ENCODE measurements at regions not wholly inside any gene's neighbourhood (a gene's known extent, or its start where the extent isn't known, plus 50 kb on each side); places are given as distances from the start of the nearest gene placed in this dataset.

DNA sequence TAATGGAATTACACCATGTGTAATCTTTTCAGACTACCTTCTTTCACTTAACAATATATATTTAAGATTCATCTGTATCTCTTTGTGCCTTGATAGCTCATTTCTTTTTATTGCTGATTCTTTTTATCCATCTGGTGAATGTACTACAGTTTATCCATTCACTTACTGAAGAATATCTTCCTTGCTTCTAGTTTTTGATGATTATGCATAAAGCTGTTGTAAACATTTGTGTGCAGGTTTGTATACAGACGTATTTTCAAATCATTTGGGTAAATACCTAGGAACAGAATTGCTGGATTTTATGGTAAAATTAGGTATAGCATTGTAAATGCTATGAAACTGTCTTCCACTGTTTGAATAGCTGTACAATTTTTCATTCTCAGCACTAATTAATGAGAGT lies 592.6 kb upstream of the HS6ST1 start:
- no peaks in the 10 kb centered on the region for H3K9me3 ChIP-seq (ENCODE audit: control insufficient read depth, low read length)
- H3K27me3 ChIP-seq (replicated peaks; ENCODE audit: control insufficient read depth, insufficient read depth, low read length, poor library complexity, severe bottlenecking) = no peaks in the 10 kb centered on the region
- no peak overlapping the region for H3K27ac ChIP-seq (ENCODE audit: insufficient read depth, low read length, poor library complexity, severe bottlenecking)
- no peak overlapping the region for H3K4me3 ChIP-seq (ENCODE audit: insufficient read depth, low read depth, low read length, poor library complexity, severe bottlenecking)
- H3K36me3 ChIP-seq (ENCODE audit: control insufficient read depth, insufficient read depth, low read length) = no peaks in the 10 kb centered on the region
- H3K4me1 ChIP-seq (ENCODE audit: control insufficient read depth, insufficient read depth, low read length, poor library complexity, severe bottlenecking) = no peaks in the 10 kb centered on the region
- DNase-seq = no peak

GRCh38 chr2:128914320-128914719 lies 595.7 kb upstream of the HS6ST1 start:
- Histone ChIP-seq H3K36me3 (ENCODE audit: control insufficient read depth, insufficient read depth, low read length) (no peaks in the 10 kb centered on the region), H3K4me3 (ENCODE audit: insufficient read depth, low read depth, low read length, poor library complexity, severe bottlenecking) (no peak overlapping the region), H3K27me3 (replicated peaks; ENCODE audit: control insufficient read depth, insufficient read depth, low read length, poor library complexity, severe bottlenecking) (no peaks in the 10 kb centered on the region), H3K4me1 (ENCODE audit: control insufficient read depth, insufficient read depth, low read length, poor library complexity, severe bottlenecking) (no peaks in the 10 kb centered on the region), H3K27ac (ENCODE audit: insufficient read depth, low read length, poor library complexity, severe bottlenecking) (no peak overlapping the region), H3K9me3 (ENCODE audit: control insufficient read depth, low read length) (no peaks in the 10 kb centered on the region)
- DNase-seq = no peak

DNA sequence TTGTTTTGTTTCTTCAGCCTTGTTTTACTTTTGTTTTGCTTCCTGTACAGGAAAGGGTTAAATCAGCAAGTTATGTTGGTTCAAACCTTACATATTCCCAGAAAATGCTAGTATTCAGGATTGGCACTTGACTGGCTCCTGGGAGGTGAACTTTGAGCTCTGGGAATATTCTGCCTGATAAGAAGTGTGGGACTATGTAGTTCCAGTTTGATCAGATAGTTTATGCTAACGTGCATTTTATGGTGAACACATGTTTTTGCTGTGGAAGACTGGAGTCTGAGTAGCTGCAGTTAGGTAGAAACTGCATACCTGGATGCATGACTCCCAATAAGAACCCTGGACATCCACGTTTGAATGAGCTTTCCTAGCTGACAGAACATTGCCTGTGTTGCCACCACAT lies 603.1 kb upstream of the HS6ST1 start:
- no peak overlapping the region for H3K27ac ChIP-seq (ENCODE audit: insufficient read depth, low read length, poor library complexity, severe bottlenecking)
- H3K9me3 ChIP-seq (ENCODE audit: control insufficient read depth, low read length) = no peaks in the 10 kb centered on the region
- H3K27me3 ChIP-seq (replicated peaks; ENCODE audit: control insufficient read depth, insufficient read depth, low read length, poor library complexity, severe bottlenecking) = no peaks in the 10 kb centered on the region
- no peak for DNase-seq
- H3K4me3 ChIP-seq (ENCODE audit: insufficient read depth, low read depth, low read length, poor library complexity, severe bottlenecking) = no peak overlapping the region
- no peaks in the 10 kb centered on the region for H3K36me3 ChIP-seq (ENCODE audit: control insufficient read depth, insufficient read depth, low read length)
- H3K4me1 ChIP-seq (ENCODE audit: control insufficient read depth, insufficient read depth, low read length, poor library complexity, severe bottlenecking) = no peaks in the 10 kb centered on the region

- Histone ChIP-seq H3K9me3 (ENCODE audit: control insufficient read depth, low read length) (no peaks in the 10 kb centered on the region), H3K36me3 (ENCODE audit: control insufficient read depth, insufficient read depth, low read length) (no peaks in the 10 kb centered on the region), H3K27me3 (replicated peaks; ENCODE audit: control insufficient read depth, insufficient read depth, low read length, poor library complexity, severe bottlenecking) (no peaks in the 10 kb centered on the region), H3K27ac (ENCODE audit: insufficient read depth, low read length, poor library complexity, severe bottlenecking) (no peak overlapping the region), H3K4me3 (ENCODE audit: insufficient read depth, low read depth, low read length, poor library complexity, severe bottlenecking) (no peak overlapping the region), H3K4me1 (ENCODE audit: control insufficient read depth, insufficient read depth, low read length, poor library complexity, severe bottlenecking) (no peaks in the 10 kb centered on the region)
- no peak for DNase-seq
Observed at GRCh38 chr2:128922154-128922553, 603.5 kb upstream of the HS6ST1 start.

- H3K4me3 ChIP-seq (ENCODE audit: insufficient read depth, low read depth, low read length, poor library complexity, severe bottlenecking) = no peak overlapping the region
- no peaks in the 10 kb centered on the region for H3K27me3 ChIP-seq (replicated peaks; ENCODE audit: control insufficient read depth, insufficient read depth, low read length, poor library complexity, severe bottlenecking)
- H3K36me3 ChIP-seq (ENCODE audit: control insufficient read depth, insufficient read depth, low read length) = no peaks in the 10 kb centered on the region
- DNase-seq = no peak
- no peak overlapping the region for H3K27ac ChIP-seq (ENCODE audit: insufficient read depth, low read length, poor library complexity, severe bottlenecking)
- no peaks in the 10 kb centered on the region for H3K9me3 ChIP-seq (ENCODE audit: control insufficient read depth, low read length)
- H3K4me1 ChIP-seq (ENCODE audit: control insufficient read depth, insufficient read depth, low read length, poor library complexity, severe bottlenecking) = no peaks in the 10 kb centered on the region
Observed at GRCh38 chr2:128925631-128926030, 607.0 kb upstream of the HS6ST1 start.

- Histone ChIP-seq H3K4me3 (ENCODE audit: insufficient read depth, low read depth, low read length, poor library complexity, severe bottlenecking) (no peak overlapping the region), H3K36me3 (ENCODE audit: control insufficient read depth, insufficient read depth, low read length) (no peaks in the 10 kb centered on the region), H3K9me3 (ENCODE audit: control insufficient read depth, low read length) (no peaks in the 10 kb centered on the region), H3K4me1 (ENCODE audit: control insufficient read depth, insufficient read depth, low read length, poor library complexity, severe bottlenecking) (no peaks in the 10 kb centered on the region), H3K27ac (ENCODE audit: insufficient read depth, low read length, poor library complexity, severe bottlenecking) (no peak overlapping the region), H3K27me3 (replicated peaks; ENCODE audit: control insufficient read depth, insufficient read depth, low read length, poor library complexity, severe bottlenecking) (no peaks in the 10 kb centered on the region)
- DNase-seq = no peak
Observed at GRCh38 chr2:128930101-128930500, 611.4 kb upstream of the HS6ST1 start.

GRCh38 chr2:128940378-128940777 lies 621.7 kb upstream of the HS6ST1 start:
- Histone ChIP-seq H3K36me3 (ENCODE audit: control insufficient read depth, insufficient read depth, low read length) (no peaks in the 10 kb centered on the region), H3K9me3 (ENCODE audit: control insufficient read depth, low read length) (no peaks in the 10 kb centered on the region), H3K27me3 (replicated peaks; ENCODE audit: control insufficient read depth, insufficient read depth, low read length, poor library complexity, severe bottlenecking) (no peaks in the 10 kb centered on the region), H3K4me1 (ENCODE audit: control insufficient read depth, insufficient read depth, low read length, poor library complexity, severe bottlenecking) (no peaks in the 10 kb centered on the region), H3K27ac (ENCODE audit: insufficient read depth, low read length, poor library complexity, severe bottlenecking) (no peak overlapping the region), H3K4me3 (ENCODE audit: insufficient read depth, low read depth, low read length, poor library complexity, severe bottlenecking) (no peak overlapping the region)
- DNase-seq = no peak

GRCh38 chr2:128941751-128942150 lies 623.1 kb upstream of the HS6ST1 start:
- Histone ChIP-seq H3K27ac (ENCODE audit: insufficient read depth, low read length, poor library complexity, severe bottlenecking) (no peak overlapping the region), H3K36me3 (ENCODE audit: control insufficient read depth, insufficient read depth, low read length) (no peaks in the 10 kb centered on the region), H3K4me3 (ENCODE audit: insufficient read depth, low read depth, low read length, poor library complexity, severe bottlenecking) (no peak overlapping the region), H3K27me3 (replicated peaks; ENCODE audit: control insufficient read depth, insufficient read depth, low read length, poor library complexity, severe bottlenecking) (no peaks in the 10 kb centered on the region), H3K4me1 (ENCODE audit: control insufficient read depth, insufficient read depth, low read length, poor library complexity, severe bottlenecking) (no peaks in the 10 kb centered on the region), H3K9me3 (ENCODE audit: control insufficient read depth, low read length) (no peaks in the 10 kb centered on the region)
- no peak for DNase-seq

DNA sequence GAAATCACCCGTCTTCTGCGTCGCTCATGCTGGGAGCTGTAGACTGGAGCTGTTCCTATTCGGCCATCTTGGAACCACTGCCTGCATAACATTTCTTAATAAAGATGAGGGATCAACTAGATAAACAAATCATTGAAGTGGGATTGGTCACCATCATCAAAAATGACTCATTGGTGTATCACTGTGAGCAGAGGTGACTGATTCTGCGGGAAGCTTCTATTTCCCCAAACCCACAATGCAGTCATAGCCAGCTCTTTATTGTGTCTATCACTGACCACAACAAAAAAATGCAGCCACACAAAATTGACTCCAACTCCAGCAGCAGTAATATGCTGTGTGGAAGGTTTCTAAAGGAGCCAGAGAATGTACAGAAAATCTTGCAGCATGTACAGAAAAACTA lies 630.7 kb upstream of the HS6ST1 start:
- Histone ChIP-seq H3K9me3 (ENCODE audit: control insufficient read depth, low read length) (no peaks in the 10 kb centered on the region), H3K4me3 (ENCODE audit: insufficient read depth, low read depth, low read length, poor library complexity, severe bottlenecking) (no peak overlapping the region), H3K27me3 (replicated peaks; ENCODE audit: control insufficient read depth, insufficient read depth, low read length, poor library complexity, severe bottlenecking) (no peaks in the 10 kb centered on the region), H3K4me1 (ENCODE audit: control insufficient read depth, insufficient read depth, low read length, poor library complexity, severe bottlenecking) (no peaks in the 10 kb centered on the region), H3K36me3 (ENCODE audit: control insufficient read depth, insufficient read depth, low read length) (no peaks in the 10 kb centered on the region), H3K27ac (ENCODE audit: insufficient read depth, low read length, poor library complexity, severe bottlenecking) (no peak overlapping the region)
- no peak for DNase-seq

DNA sequence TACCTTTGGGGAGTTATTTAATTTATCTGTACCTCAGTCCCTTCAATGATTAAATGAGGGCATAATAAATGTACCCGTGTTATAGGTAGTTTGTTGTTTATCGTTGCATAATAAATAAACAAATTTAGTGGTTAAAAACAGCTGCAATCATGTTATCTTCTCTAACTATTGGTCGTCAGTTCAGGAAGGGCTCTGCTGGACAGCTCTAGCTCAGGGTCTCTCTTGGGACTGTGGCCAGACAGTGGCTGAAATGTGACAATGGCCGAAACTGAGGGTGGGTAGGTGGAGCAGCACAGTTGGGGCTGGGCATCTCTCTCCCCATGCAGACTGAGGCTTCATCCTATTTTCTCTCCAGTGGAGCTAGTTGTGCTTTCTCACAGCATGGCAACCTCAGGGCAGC lies 632.1 kb upstream of the HS6ST1 start:
- H3K27me3 ChIP-seq (replicated peaks; ENCODE audit: control insufficient read depth, insufficient read depth, low read length, poor library complexity, severe bottlenecking) = no peaks in the 10 kb centered on the region
- H3K27ac ChIP-seq (ENCODE audit: insufficient read depth, low read length, poor library complexity, severe bottlenecking) = no peak overlapping the region
- no peaks in the 10 kb centered on the region for H3K4me1 ChIP-seq (ENCODE audit: control insufficient read depth, insufficient read depth, low read length, poor library complexity, severe bottlenecking)
- H3K4me3 ChIP-seq (ENCODE audit: insufficient read depth, low read depth, low read length, poor library complexity, severe bottlenecking) = no peak overlapping the region
- DNase-seq = no peak
- H3K36me3 ChIP-seq (ENCODE audit: control insufficient read depth, insufficient read depth, low read length) = no peaks in the 10 kb centered on the region
- H3K9me3 ChIP-seq (ENCODE audit: control insufficient read depth, low read length) = no peaks in the 10 kb centered on the region

- Histone ChIP-seq H3K9me3 (ENCODE audit: control insufficient read depth, low read length) (no peaks in the 10 kb centered on the region), H3K27ac (ENCODE audit: insufficient read depth, low read length, poor library complexity, severe bottlenecking) (no peak overlapping the region), H3K36me3 (ENCODE audit: control insufficient read depth, insufficient read depth, low read length) (no peaks in the 10 kb centered on the region), H3K27me3 (replicated peaks; ENCODE audit: control insufficient read depth, insufficient read depth, low read length, poor library complexity, severe bottlenecking) (no peaks in the 10 kb centered on the region), H3K4me3 (ENCODE audit: insufficient read depth, low read depth, low read length, poor library complexity, severe bottlenecking) (no peak overlapping the region), H3K4me1 (ENCODE audit: control insufficient read depth, insufficient read depth, low read length, poor library complexity, severe bottlenecking) (no peaks in the 10 kb centered on the region)
- DNase-seq = no peak
Observed at GRCh38 chr2:128958241-128958640, 639.6 kb upstream of the HS6ST1 start.
